ENCODE measurements at regions not wholly inside any gene's neighbourhood (a gene's known extent, or its start where the extent isn't known, plus 50 kb on each side); places are given as distances from the start of the nearest gene placed in this dataset.
"Not testable (repeated sequence)": the region's sequence is repeated elsewhere in the genome, so short reads cannot be mapped to it uniquely, and the experiment has no call there.

- Histone ChIP-seq H3K9ac (ENCODE audit: low read depth, low read length) (no peak overlapping the region), H3K9me3 (ENCODE audit: insufficient read depth, low read depth, low read length) (no peaks in the 10 kb centered on the region), H3K4me3 (ENCODE audit: low read length) (no peak overlapping the region), H3K27ac (ENCODE audit: low read depth, low read length) (no peak overlapping the region), H3K4me1 (ENCODE audit: insufficient read depth, low read length) (no peaks in the 10 kb centered on the region), H3K27me3 (ENCODE audit: insufficient read depth, low read length) (no peaks in the 10 kb centered on the region), H3K36me3 (ENCODE audit: insufficient read depth, low read length) (no peaks in the 10 kb centered on the region)
Observed at GRCh38 chr4:174422893-174423256, 99.4 kb downstream of the HPGD start.

- 93% methylated on average over 5 of the region's 5 CpGs for WGBS
- Histone ChIP-seq H3K4me1 (ENCODE audit: insufficient read depth, low read length) (no peaks in the 10 kb centered on the region), H3K4me3 (ENCODE audit: low read length) (no peak overlapping the region), H3K27me3 (ENCODE audit: insufficient read depth, low read length) (no peaks in the 10 kb centered on the region), H3K27ac (ENCODE audit: low read depth, low read length) (no peak overlapping the region), H3K9me3 (ENCODE audit: insufficient read depth, low read depth, low read length) (no peaks in the 10 kb centered on the region), H3K9ac (ENCODE audit: low read depth, low read length) (no peak overlapping the region), H3K36me3 (ENCODE audit: insufficient read depth, low read length) (no peaks in the 10 kb centered on the region)
Observed at GRCh38 chr4:174420316-174420715, 102.0 kb downstream of the HPGD start.

GRCh38 chr4:174418640-174419212 is 103.6 kb downstream of the HPGD start:
- no peak overlapping the region for H3K4me3 ChIP-seq (ENCODE audit: low read length)
- H3K27me3 ChIP-seq (ENCODE audit: insufficient read depth, low read length): no peaks in the 10 kb centered on the region
- no peaks in the 10 kb centered on the region for H3K4me1 ChIP-seq (ENCODE audit: insufficient read depth, low read length)
- H3K9ac ChIP-seq (ENCODE audit: low read depth, low read length): no peak overlapping the region
- 95% methylated on average over 3 of the region's 4 CpGs for WGBS
- H3K36me3 ChIP-seq (ENCODE audit: insufficient read depth, low read length): no peaks in the 10 kb centered on the region
- H3K27ac ChIP-seq (ENCODE audit: low read depth, low read length): no peak overlapping the region
- no peaks in the 10 kb centered on the region for H3K9me3 ChIP-seq (ENCODE audit: insufficient read depth, low read depth, low read length)

- Histone ChIP-seq H3K4me3 (ENCODE audit: low read length) (no peak overlapping the region), H3K9me3 (ENCODE audit: insufficient read depth, low read depth, low read length) (no peaks in the 10 kb centered on the region), H3K27ac (ENCODE audit: low read depth, low read length) (no peak overlapping the region), H3K27me3 (ENCODE audit: insufficient read depth, low read length) (no peaks in the 10 kb centered on the region), H3K9ac (ENCODE audit: low read depth, low read length) (no peak overlapping the region), H3K4me1 (ENCODE audit: insufficient read depth, low read length) (peaks cover 7% of the 10 kb centered on the region), H3K36me3 (ENCODE audit: insufficient read depth, low read length) (no peaks in the 10 kb centered on the region)
- WGBS: 94% methylated on average over 8 of the region's 8 CpGs
Observed at GRCh38 chr4:174408841-174409552, 113.3 kb downstream of the HPGD start.

- Histone ChIP-seq H3K27ac (ENCODE audit: low read depth, low read length) (no peak overlapping the region), H3K9me3 (ENCODE audit: insufficient read depth, low read depth, low read length) (no peaks in the 10 kb centered on the region), H3K36me3 (ENCODE audit: insufficient read depth, low read length) (no peaks in the 10 kb centered on the region), H3K27me3 (ENCODE audit: insufficient read depth, low read length) (no peaks in the 10 kb centered on the region), H3K4me1 (ENCODE audit: insufficient read depth, low read length) (peaks cover 33% of the 10 kb centered on the region), H3K9ac (ENCODE audit: low read depth, low read length) (no peak overlapping the region), H3K4me3 (ENCODE audit: low read length) (no peak overlapping the region)
- 94% methylated on average over 3 of the region's 3 CpGs for WGBS
Observed at GRCh38 chr4:174406383-174406782, 115.9 kb downstream of the HPGD start.

- Histone ChIP-seq H3K9me3 (ENCODE audit: insufficient read depth, low read depth, low read length) (no peaks in the 10 kb centered on the region), H3K27me3 (ENCODE audit: insufficient read depth, low read length) (no peaks in the 10 kb centered on the region), H3K9ac (ENCODE audit: low read depth, low read length) (no peak overlapping the region), H3K27ac (ENCODE audit: low read depth, low read length) (no peak overlapping the region), H3K4me3 (ENCODE audit: low read length) (no peak overlapping the region), H3K36me3 (ENCODE audit: insufficient read depth, low read length) (no peaks in the 10 kb centered on the region), H3K4me1 (ENCODE audit: insufficient read depth, low read length) (peaks cover 33% of the 10 kb centered on the region)
- WGBS: 100% methylated on average over 2 of the region's 3 CpGs
Observed at GRCh38 chr4:174405923-174406322, 116.4 kb downstream of the HPGD start.

- Histone ChIP-seq H3K27ac (ENCODE audit: low read depth, low read length) (no peak overlapping the region), H3K36me3 (ENCODE audit: insufficient read depth, low read length) (no peaks in the 10 kb centered on the region), H3K4me3 (ENCODE audit: low read length) (no peak overlapping the region), H3K9me3 (ENCODE audit: insufficient read depth, low read depth, low read length) (no peaks in the 10 kb centered on the region), H3K27me3 (ENCODE audit: insufficient read depth, low read length) (no peaks in the 10 kb centered on the region), H3K4me1 (ENCODE audit: insufficient read depth, low read length) (peaks cover 42% of the 10 kb centered on the region), H3K9ac (ENCODE audit: low read depth, low read length) (no peak overlapping the region)
- 100% methylated on average over 1 of the region's 1 CpG for WGBS
Observed at GRCh38 chr4:174404677-174405076, 117.6 kb downstream of the HPGD start.

- no peak overlapping the region for H3K27ac ChIP-seq (ENCODE audit: low read depth, low read length)
- H3K9me3 ChIP-seq (ENCODE audit: insufficient read depth, low read depth, low read length): no peaks in the 10 kb centered on the region
- H3K27me3 ChIP-seq (ENCODE audit: insufficient read depth, low read length): no peaks in the 10 kb centered on the region
- H3K4me3 ChIP-seq (ENCODE audit: low read length): no peak overlapping the region
- H3K4me1 ChIP-seq (ENCODE audit: insufficient read depth, low read length): peaks cover 43% of the 10 kb centered on the region
- no peak overlapping the region for H3K9ac ChIP-seq (ENCODE audit: low read depth, low read length)
- H3K36me3 ChIP-seq (ENCODE audit: insufficient read depth, low read length): no peaks in the 10 kb centered on the region
- 73% methylated on average over 5 of the region's 6 CpGs for WGBS
Observed at GRCh38 chr4:174403177-174403543, 119.1 kb downstream of the HPGD start.

- H3K36me3 ChIP-seq (ENCODE audit: insufficient read depth, low read length): no peaks in the 10 kb centered on the region
- no peaks in the 10 kb centered on the region for H3K9me3 ChIP-seq (ENCODE audit: insufficient read depth, low read depth, low read length)
- H3K4me3 ChIP-seq (ENCODE audit: low read length): no peak overlapping the region
- no peak overlapping the region for H3K27ac ChIP-seq (ENCODE audit: low read depth, low read length)
- 61% methylated on average over 3 of the region's 3 CpGs for WGBS
- no peak overlapping the region for H3K9ac ChIP-seq (ENCODE audit: low read depth, low read length)
- no peaks in the 10 kb centered on the region for H3K27me3 ChIP-seq (ENCODE audit: insufficient read depth, low read length)
- peaks cover 43% of the 10 kb centered on the region for H3K4me1 ChIP-seq (ENCODE audit: insufficient read depth, low read length)
Observed at GRCh38 chr4:174402470-174403176, 118.9 kb downstream of the CEP44 start.

GRCh38 chr4:174401471-174402130 is 117.9 kb downstream of the CEP44 start:
- H3K27ac ChIP-seq (ENCODE audit: low read depth, low read length): peak overlapping the region; percentile 63
- no peaks in the 10 kb centered on the region for H3K36me3 ChIP-seq (ENCODE audit: insufficient read depth, low read length)
- H3K9me3 ChIP-seq (ENCODE audit: insufficient read depth, low read depth, low read length): no peaks in the 10 kb centered on the region
- WGBS: 72% methylated on average over 11 of the region's 11 CpGs
- H3K27me3 ChIP-seq (ENCODE audit: insufficient read depth, low read length): no peaks in the 10 kb centered on the region
- no peak overlapping the region for H3K9ac ChIP-seq (ENCODE audit: low read depth, low read length)
- no peak overlapping the region for H3K4me3 ChIP-seq (ENCODE audit: low read length)
- peaks cover 43% of the 10 kb centered on the region for H3K4me1 ChIP-seq (ENCODE audit: insufficient read depth, low read length)

- H3K9me3 ChIP-seq (ENCODE audit: insufficient read depth, low read depth, low read length); H3K9ac ChIP-seq (ENCODE audit: low read depth, low read length); H3K27me3 ChIP-seq (ENCODE audit: insufficient read depth, low read length); H3K4me3 ChIP-seq (ENCODE audit: low read length); H3K36me3 ChIP-seq (ENCODE audit: insufficient read depth, low read length): not testable (repeated sequence)
- Histone ChIP-seq H3K27ac (ENCODE audit: low read depth, low read length) (peak overlapping the region; percentile 69; the same call in 1 of the 2 replicates), H3K4me1 (ENCODE audit: insufficient read depth, low read length) (peaks cover 43% of the 10 kb centered on the region)
- WGBS: 65% methylated on average over 6 of the region's 8 CpGs
Observed at GRCh38 chr4:174400603-174401302, 117.0 kb downstream of the CEP44 start.

Measured in HUES64 (cell line).